Hindlimb muscle (tissue), 1 donor: ENCODE measurements at regions not wholly inside any gene's neighbourhood (a gene's known extent, or its start where the extent isn't known, plus 50 kb on each side); places are given as distances from the start of the nearest gene placed in this dataset.

Experiments used
- DNase-seq: peaks from one replicate; pipeline ENCODE4 v3.0.0-alpha.2; 2013

DNA sequence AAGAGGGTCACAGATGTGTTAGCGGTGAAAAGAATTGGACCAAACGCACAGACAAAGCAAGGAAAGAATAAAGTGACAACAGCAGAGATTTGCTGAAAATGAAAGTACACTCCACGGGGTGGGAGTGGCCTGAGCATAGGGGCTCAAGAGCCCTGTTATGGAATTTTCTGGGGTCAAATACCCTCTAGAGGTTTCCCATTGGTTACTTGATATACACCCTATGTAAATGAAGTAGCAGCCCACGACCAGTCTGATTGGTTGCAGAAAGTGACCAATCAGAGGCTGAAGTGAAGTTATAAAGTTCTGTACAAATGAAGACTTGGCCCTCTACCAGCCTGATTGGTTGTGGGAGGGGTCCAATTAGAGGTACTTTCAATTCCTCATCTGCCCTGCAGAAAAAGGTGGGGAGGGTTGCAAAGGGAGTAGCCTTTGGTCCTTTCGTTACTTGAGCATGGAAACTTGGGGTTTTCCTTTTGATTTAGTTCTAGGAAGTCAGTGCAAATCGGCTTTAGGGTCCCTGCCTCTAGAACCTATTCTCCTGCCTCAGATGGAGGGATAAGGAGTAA lies 125.6 kb upstream of the PRPS1L1 start:
- DNase-seq: no peak

DNA sequence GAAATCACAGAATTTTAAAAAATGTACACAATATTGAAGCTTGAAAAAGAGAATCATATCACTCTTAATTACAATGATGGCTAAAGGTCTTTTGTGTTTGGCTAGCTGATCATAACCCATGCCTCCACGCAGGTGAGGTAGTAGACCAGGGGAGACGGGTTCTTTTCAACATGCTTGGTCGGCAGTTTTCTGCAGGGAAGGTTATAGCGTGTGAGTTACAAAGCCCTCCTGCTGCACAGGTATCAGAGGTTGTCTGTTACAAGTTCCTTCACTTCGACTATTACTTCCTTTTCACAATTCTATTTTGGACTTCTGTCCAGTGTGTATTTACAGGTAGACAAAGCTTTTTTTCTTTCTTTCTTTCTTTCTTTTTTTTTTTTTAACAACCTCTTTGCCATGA lies 127.1 kb upstream of the PRPS1L1 start:
- DNase-seq: no peak

- DNase-seq: no peak
Measured at GRCh38 chr7:18157233-18157632, 129.6 kb upstream of the PRPS1L1 start.

GRCh38 chr7:18162657-18163056 lies 135.0 kb upstream of the PRPS1L1 start:
- DNase-seq: no peak

GRCh38 chr7:18163091-18163490 lies 135.4 kb upstream of the PRPS1L1 start:
- DNase-seq: no peak

DNA sequence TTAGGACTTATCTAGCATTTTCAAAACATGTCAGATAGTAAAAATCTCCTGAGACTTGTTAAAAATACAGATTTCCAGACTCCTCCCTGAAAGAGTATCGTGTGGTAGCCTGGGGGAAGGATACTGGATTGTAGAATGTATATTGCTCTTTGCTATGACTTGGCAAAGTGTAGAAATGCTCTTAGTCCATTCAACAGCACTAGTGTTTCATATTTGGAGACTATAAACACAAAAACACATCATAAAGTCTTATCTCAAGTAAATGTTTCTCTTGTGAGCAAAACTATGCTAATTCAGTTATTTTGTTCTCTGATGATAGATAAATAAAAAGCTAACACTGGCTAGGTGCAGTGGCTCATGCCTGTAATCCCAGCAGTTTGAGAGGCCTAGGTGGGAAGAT lies 137.5 kb upstream of the PRPS1L1 start:
- no peak for DNase-seq

- no peak for DNase-seq
Measured at GRCh38 chr7:18166002-18166401, 138.4 kb upstream of the PRPS1L1 start.

- no peak for DNase-seq
Measured at GRCh38 chr7:18167815-18168214, 140.2 kb upstream of the PRPS1L1 start.

- no peak for DNase-seq
Measured at GRCh38 chr7:18174996-18175395, 147.3 kb upstream of the PRPS1L1 start.

GRCh38 chr7:18175801-18176450 lies 148.3 kb upstream of the PRPS1L1 start:
- no peak for DNase-seq

DNA sequence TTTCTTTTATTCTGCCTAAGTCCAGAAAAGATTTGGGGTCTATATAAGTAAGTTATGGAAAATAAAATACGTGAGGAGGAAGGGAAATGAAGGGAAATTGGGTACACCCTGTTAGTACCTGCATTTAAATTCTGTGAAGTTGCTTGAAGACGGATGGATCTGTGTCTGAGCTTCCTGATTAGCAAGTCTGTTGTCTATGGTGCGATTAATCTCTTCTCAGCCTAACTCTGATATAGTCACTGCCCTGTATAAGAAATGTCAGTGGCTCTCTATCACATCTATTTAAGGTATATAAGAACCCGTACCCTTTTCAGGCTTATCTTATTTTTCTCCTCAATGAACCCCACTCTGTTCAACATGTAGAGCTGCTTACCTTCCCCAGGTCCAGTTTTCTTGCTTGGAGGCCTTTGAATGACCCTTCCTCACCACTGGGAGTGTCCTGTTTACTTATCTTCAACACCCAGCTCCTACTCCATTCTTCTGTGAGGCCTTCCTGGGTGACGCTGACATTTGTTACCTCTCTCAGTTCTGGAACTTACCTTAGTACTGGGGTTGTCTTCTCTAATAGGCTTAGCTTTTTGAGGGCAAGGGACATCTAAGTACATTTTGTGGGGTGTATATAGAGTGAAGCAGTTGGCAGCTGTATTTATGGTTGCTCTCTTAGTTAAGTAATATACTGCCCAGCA lies 149.6 kb upstream of the PRPS1L1 start:
- DNase-seq: no peak

DNA sequence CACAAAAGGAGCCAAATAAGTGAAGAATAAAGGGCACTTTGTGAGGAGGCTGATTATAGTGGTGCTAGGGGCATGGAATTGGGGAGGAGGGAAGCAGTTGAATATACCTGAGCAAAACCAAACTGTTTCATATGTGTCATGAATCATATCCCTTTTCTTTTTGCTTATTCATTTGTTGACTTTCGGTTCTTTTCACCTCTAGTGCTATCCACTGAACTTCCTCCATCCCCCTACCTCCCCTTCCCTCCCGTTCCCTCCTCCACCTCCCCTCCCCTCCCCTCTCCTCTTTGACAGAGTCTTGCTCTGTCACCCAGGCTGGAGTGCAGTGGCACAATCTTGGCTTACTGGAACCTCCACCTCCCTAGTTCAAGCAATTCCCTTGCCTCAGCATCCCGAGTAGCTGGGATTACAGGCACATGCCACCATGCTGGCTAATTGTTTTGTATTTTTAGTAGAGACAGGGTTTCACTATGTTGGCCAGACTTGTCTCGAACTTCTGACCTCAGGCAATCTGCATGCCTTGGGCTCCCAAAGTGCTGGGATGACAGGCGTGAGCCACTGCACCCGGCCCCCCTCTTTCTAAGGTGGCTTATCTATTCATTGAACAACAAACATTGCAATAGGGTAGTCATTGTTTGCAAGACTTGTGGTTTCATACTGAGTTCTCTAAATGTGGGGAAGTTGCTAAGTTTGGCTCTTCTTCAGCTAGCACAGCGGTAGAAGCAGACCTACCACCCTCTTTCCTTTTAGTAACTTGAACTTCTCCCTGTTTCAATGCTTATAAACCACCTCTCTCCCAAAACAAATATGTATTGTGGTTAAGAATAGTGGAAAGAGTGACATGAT lies 150.4 kb upstream of the PRPS1L1 start:
- DNase-seq: no peak

- no peak for DNase-seq
Measured at GRCh38 chr7:18179093-18179492, 151.4 kb upstream of the PRPS1L1 start.

DNA sequence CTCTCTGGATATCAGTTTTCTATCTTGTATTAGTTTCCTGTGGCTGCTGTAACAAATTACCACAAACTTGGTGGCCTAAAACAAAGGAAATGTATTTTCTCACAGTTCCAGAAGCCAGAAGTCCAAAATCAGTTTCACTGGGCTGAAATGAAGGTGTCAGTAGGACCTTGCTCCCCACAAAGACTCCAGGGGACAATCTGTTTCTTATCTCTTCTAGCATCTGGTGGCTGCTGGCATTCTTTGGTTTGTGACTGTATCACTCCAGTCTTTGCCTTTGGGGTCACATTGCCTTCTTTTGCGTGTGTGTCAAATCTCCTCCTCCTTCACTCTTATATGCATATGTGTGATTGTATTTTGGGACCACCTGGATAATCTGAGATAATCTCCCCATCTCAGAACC lies 153.0 kb upstream of the PRPS1L1 start:
- no peak for DNase-seq

GRCh38 chr7:18189500-18190126 lies 162.0 kb upstream of the PRPS1L1 start:
- no peak for DNase-seq

GRCh38 chr7:18191341-18191740 lies 163.7 kb upstream of the PRPS1L1 start:
- DNase-seq: no peak

- DNase-seq: no peak
Measured at GRCh38 chr7:18191862-18192625, 164.4 kb upstream of the PRPS1L1 start.

DNA sequence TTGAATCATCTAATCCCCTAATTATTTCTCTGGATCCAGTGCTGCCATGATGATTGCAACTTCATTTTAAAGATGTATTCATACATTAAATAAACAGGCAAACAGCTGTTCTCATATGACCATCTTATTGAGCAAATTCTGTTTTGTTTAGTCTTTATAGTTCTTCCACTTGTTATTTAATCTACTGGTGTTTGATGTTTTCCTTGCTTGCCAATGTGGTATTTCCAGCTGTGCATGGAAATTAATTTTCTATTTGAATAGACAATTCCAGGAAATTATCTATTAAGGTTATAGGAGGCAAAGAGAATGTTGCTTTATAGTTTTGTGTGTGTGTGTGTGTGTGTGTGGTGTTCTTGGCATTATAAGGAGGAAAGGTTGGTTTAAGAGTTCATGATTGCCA lies 167.0 kb upstream of the PRPS1L1 start:
- no peak for DNase-seq

GRCh38 chr7:18196638-18197037 lies 169.0 kb upstream of the PRPS1L1 start:
- DNase-seq: no peak

DNA sequence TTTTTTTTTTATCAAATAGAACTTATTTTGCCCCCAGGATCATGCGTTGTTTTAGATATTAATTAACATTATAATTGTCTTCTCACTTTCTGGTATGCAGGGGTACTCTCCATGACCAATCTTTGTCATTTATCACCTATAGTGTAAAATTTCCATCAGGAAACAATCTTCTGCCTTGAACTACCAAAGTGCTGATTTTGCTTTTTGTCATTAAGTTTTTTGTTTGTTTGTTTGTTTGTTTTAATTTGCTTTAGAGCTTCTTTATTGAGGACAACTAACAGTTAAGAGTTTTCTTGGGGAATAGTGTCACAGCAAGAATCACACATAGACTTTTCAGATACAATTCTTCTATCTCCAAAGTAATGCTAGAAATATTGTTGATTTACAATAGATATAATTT lies 171.2 kb upstream of the PRPS1L1 start:
- no peak for DNase-seq

GRCh38 chr7:18200266-18200665 lies 172.6 kb upstream of the PRPS1L1 start:
- DNase-seq: peak; percentile 59

GRCh38 chr7:18200855-18201254 lies 173.2 kb upstream of the PRPS1L1 start:
- peak; percentile 32 for DNase-seq
